Esophagus squamous epithelium (tissue), 5 donors: ENCODE measurements at regions not wholly inside any gene's neighbourhood (a gene's known extent, or its start where the extent isn't known, plus 50 kb on each side); places are given as distances from the start of the nearest gene placed in this dataset.

Experiments used
- DNase-seq: peaks from one replicate; lab custom pipeline; 2025; lab: John Stamatoyannopoulos, UW
- H3K27ac ChIP-seq, 4 donors: fragments of 200-600 bp; sonication (generic); one replicate each; pipeline ENCODE4 v1.5.1; 2016 to 2019; ENCODE audit warnings: mild to moderate bottlenecking in 1 of 4
- H3K27me3 ChIP-seq, 4 donors: fragments of 200-600 bp; sonication (generic); 1 replicate in 3 of 4; 2 replicates in 1 of 4; pipeline versions ENCODE4 v1.5.1 to v1.6.0; 2017 to 2021; ENCODE audit warnings: antibody characterized with exemption in 1 of 4
- H3K36me3 ChIP-seq, 3 donors: fragments of 200-600 bp; sonication (generic); one replicate each; pipeline ENCODE4 v1.5.1; 2016 to 2019
- H3K4me1 ChIP-seq, 3 donors: fragments of 200-600 bp; sonication (generic); one replicate each; pipeline ENCODE4 v1.5.1; 2017 to 2019
- H3K4me3 ChIP-seq, 4 donors: fragments of 200-600 bp; sonication (generic); 1 replicate in 3 of 4; 2 replicates in 1 of 4; pipeline ENCODE4 v1.5.1; 2016 to 2019; ENCODE audit warnings: mild to moderate bottlenecking in 2 of 4, moderate library complexity in 1 of 4
- H3K9me3 ChIP-seq, 3 donors: fragments of 200-600 bp; sonication (generic); one replicate each; pipeline ENCODE4 v1.5.1; 2016 to 2019
- CTCF ChIP-seq, 6 experiments: fragments of 450-650 bp in 4 of 6; fragments of 200-600 bp in 2 of 6; sonication (generic) in 2 of 6; IDR thresholded peaks; one replicate each; pipeline ENCODE4 v1.5.1; 2016 to 2019; ENCODE audit warnings: antibody characterized with exemption in 6 of 6, mild to moderate bottlenecking in 4 of 6, moderate library complexity in 4 of 6
- POLR2A ChIP-seq, 4 donors: fragments of 450-650 bp; IDR thresholded peaks; one replicate each; pipeline ENCODE4 v1.6.1; 2017; ENCODE audit warnings: antibody characterized with exemption in 4 of 4, mild to moderate bottlenecking in 4 of 4, moderate library complexity in 3 of 4
- WGBS, 2 donors: methylation state at CpG; one replicate each; pipeline ENCODE4 v1.1.5; 2018; 5-methylcytosine and 5-hydroxymethylcytosine counted together
- intact Hi-C: fragments of 100-400 bp; cut with DNase I; formaldehyde crosslinking; loops from one replicate; pipeline ENCODE4 v1.15.0; 2022
- donor health status: DM: yes; HTN: yes; CAD: no.

GRCh38 chr17:37825851-37826250 lies 81.0 kb upstream of the HNF1B start:
- intact Hi-C loops: no loop called here
- Histone ChIP-seq H3K27ac (no peak overlapping the region), H3K4me3 (no peak overlapping the region), H3K4me1 (peaks cover 0 to 10% (median 3%) of the 10 kb centered on the region in 3 donors), H3K36me3 (no peaks in the 10 kb centered on the region), H3K9me3 (no peaks in the 10 kb centered on the region), H3K27me3 (peaks cover 0 to 7% (median 0%) of the 10 kb centered on the region in 4 donors)
- DNase-seq: no peak
- TF ChIP-seq CTCF (IDR thresholded peaks at IDR 0.05) (no peak), POLR2A (IDR thresholded peaks at IDR 0.05) (no peak)
- WGBS, 2 donors: 85 to 97% methylated on average over 2 of the region's 2 CpGs

- no peaks in the 10 kb centered on the region for H3K9me3 ChIP-seq
- DNase-seq: no peak
- TF ChIP-seq CTCF (IDR thresholded peaks at IDR 0.05) (no peak), POLR2A (IDR thresholded peaks at IDR 0.05) (no peak)
- 22 to 26% methylated on average over 10 to 11 of the region's 13 CpGs for WGBS, 2 donors
- H3K4me1 ChIP-seq: peaks cover 0 to 10% (median 3%) of the 10 kb centered on the region in 3 donors
- no peaks in the 10 kb centered on the region for H3K36me3 ChIP-seq
- no peak overlapping the region for H3K4me3 ChIP-seq
- peaks cover 0 to 3% (median 0%) of the 10 kb centered on the region in 4 donors for H3K27me3 ChIP-seq
- intact Hi-C loops: no loop called here
- H3K27ac ChIP-seq: no peak overlapping the region
Observed at GRCh38 chr17:37824534-37825485, 80.0 kb upstream of the HNF1B start.

GRCh38 chr17:37823996-37824395 lies 79.1 kb upstream of the HNF1B start:
- intact Hi-C loops: no loop called here
- TF ChIP-seq CTCF (IDR thresholded peaks at IDR 0.05) (no peak), POLR2A (IDR thresholded peaks at IDR 0.05) (no peak)
- Histone ChIP-seq H3K4me3 (no peak overlapping the region), H3K9me3 (no peaks in the 10 kb centered on the region), H3K4me1 (peaks cover 0 to 12% (median 3%) of the 10 kb centered on the region in 3 donors), H3K36me3 (no peaks in the 10 kb centered on the region), H3K27me3 (peaks cover 0 to 3% (median 0%) of the 10 kb centered on the region in 4 donors), H3K27ac (no peak overlapping the region)
- DNase-seq: no peak

GRCh38 chr17:37820995-37821713 lies 76.3 kb upstream of the HNF1B start:
- TF ChIP-seq CTCF (IDR thresholded peaks at IDR 0.05): no peak
- no peak for TF ChIP-seq POLR2A (IDR thresholded peaks at IDR 0.05)
- peaks cover 0 to 4% (median 0%) of the 10 kb centered on the region in 4 donors for H3K27me3 ChIP-seq
- intact Hi-C loops: no loop called here
- no peak overlapping the region for H3K4me3 ChIP-seq
- no peak overlapping the region for H3K27ac ChIP-seq
- DNase-seq: no peak
- H3K4me1 ChIP-seq: peaks cover 0 to 21% (median under 1%) of the 10 kb centered on the region in 3 donors
- no peaks in the 10 kb centered on the region for H3K36me3 ChIP-seq
- 88 to 95% methylated on average over 5 of the region's 5 CpGs for WGBS, 2 donors
- H3K9me3 ChIP-seq: no peaks in the 10 kb centered on the region
